ENCODE measurements at regions not wholly inside any gene's neighbourhood (a gene's known extent, or its start where the extent isn't known, plus 50 kb on each side); places are given as distances from the start of the nearest gene placed in this dataset.

- Histone ChIP-seq H3K36me3 (ENCODE audit: low read depth) (no peaks in the 10 kb centered on the region), H3K4me3 (no peak overlapping the region), H3K9me3 (ENCODE audit: insufficient read depth, low read depth) (no peaks in the 10 kb centered on the region), H3K9me2 (ENCODE audit: insufficient read depth) (no peaks in the 10 kb centered on the region), H3F3A (ENCODE audit: insufficient read depth, low read depth) (no peaks in the 10 kb centered on the region), H3K4me1 (replicated peaks; ENCODE audit: insufficient read depth) (no peaks in the 10 kb centered on the region), H4K20me1 (ENCODE audit: insufficient read depth) (no peaks in the 10 kb centered on the region), H3K4me2 (no peak overlapping the region), H2AFZ (no peak overlapping the region), H3K27ac (no peak overlapping the region), H3K27me3 (ENCODE audit: insufficient read depth, low read depth) (peaks cover 8% of the 10 kb centered on the region; the same call in 1 of the 2 replicates), H3K79me2 (ENCODE audit: low read depth) (no peaks in the 10 kb centered on the region)
- TF ChIP-seq CTCF (conservative IDR thresholded peaks at IDR 0.05) (no peak), EZH2 (IDR thresholded peaks at IDR 0.05; ENCODE audit: low read depth) (no peak)
- DNase-seq: no peak
- BruUV-seq (replicated peaks): no TSS peak
- intact Hi-C loops (cut with micrococcal nuclease; ENCODE audit: unreplicated experiment): no loop called here
- POLR2A ChIA-PET (ENCODE audit: unreplicated experiment): no interaction called here
- CTCF ChIA-PET: no interaction called here
Observed at GRCh38 chr12:116642106-116642505, 82.9 kb downstream of the MAP1LC3B2 start.

GRCh38 chr12:116640281-116640680, 81.1 kb downstream of the MAP1LC3B2 start:
- DNase-seq: no peak
- no peaks in the 10 kb centered on the region for H3K79me2 ChIP-seq (ENCODE audit: low read depth)
- no TSS peak for BruUV-seq (replicated peaks)
- intact Hi-C loops (cut with micrococcal nuclease; ENCODE audit: unreplicated experiment): no loop called here
- no peak overlapping the region for H3K4me2 ChIP-seq
- H3K27me3 ChIP-seq (ENCODE audit: insufficient read depth, low read depth): no peaks in the 10 kb centered on the region
- POLR2A ChIA-PET (ENCODE audit: unreplicated experiment): no interaction called here
- no peaks in the 10 kb centered on the region for H3K9me2 ChIP-seq (ENCODE audit: insufficient read depth)
- H3K4me3 ChIP-seq: no peak overlapping the region
- CTCF ChIA-PET: no interaction called here
- H3F3A ChIP-seq (ENCODE audit: insufficient read depth, low read depth): no peaks in the 10 kb centered on the region
- no peaks in the 10 kb centered on the region for H4K20me1 ChIP-seq (ENCODE audit: insufficient read depth)
- H3K36me3 ChIP-seq (ENCODE audit: low read depth): no peaks in the 10 kb centered on the region
- H3K27ac ChIP-seq: no peak overlapping the region
- no peaks in the 10 kb centered on the region for H3K9me3 ChIP-seq (ENCODE audit: insufficient read depth, low read depth)
- TF ChIP-seq EZH2 (IDR thresholded peaks at IDR 0.05; ENCODE audit: low read depth) (no peak), CTCF (conservative IDR thresholded peaks at IDR 0.05) (no peak)
- H2AFZ ChIP-seq: no peak overlapping the region
- H3K4me1 ChIP-seq (replicated peaks; ENCODE audit: insufficient read depth): no peaks in the 10 kb centered on the region

GRCh38 chr12:116639765-116640164, 80.6 kb downstream of the MAP1LC3B2 start:
- Histone ChIP-seq H3K4me2 (no peak overlapping the region), H3K4me1 (replicated peaks; ENCODE audit: insufficient read depth) (no peaks in the 10 kb centered on the region), H3K27me3 (ENCODE audit: insufficient read depth, low read depth) (no peaks in the 10 kb centered on the region), H3K36me3 (ENCODE audit: low read depth) (no peaks in the 10 kb centered on the region), H3K27ac (no peak overlapping the region), H3K79me2 (ENCODE audit: low read depth) (no peaks in the 10 kb centered on the region), H3K4me3 (no peak overlapping the region), H3F3A (ENCODE audit: insufficient read depth, low read depth) (no peaks in the 10 kb centered on the region), H3K9me3 (ENCODE audit: insufficient read depth, low read depth) (no peaks in the 10 kb centered on the region), H2AFZ (no peak overlapping the region), H3K9me2 (ENCODE audit: insufficient read depth) (no peaks in the 10 kb centered on the region), H4K20me1 (ENCODE audit: insufficient read depth) (no peaks in the 10 kb centered on the region)
- ChIA-PET POLR2A (ENCODE audit: unreplicated experiment) (no interaction called here), CTCF (no interaction called here)
- intact Hi-C loops (cut with micrococcal nuclease; ENCODE audit: unreplicated experiment): no loop called here
- TF ChIP-seq EZH2 (IDR thresholded peaks at IDR 0.05; ENCODE audit: low read depth) (no peak), CTCF (conservative IDR thresholded peaks at IDR 0.05) (no peak)
- no TSS peak for BruUV-seq (replicated peaks)
- DNase-seq: no peak
